ENCODE measurements at regions not wholly inside any gene's neighbourhood (a gene's known extent, or its start where the extent isn't known, plus 50 kb on each side); places are given as distances from the start of the nearest gene placed in this dataset.
"Not testable (repeated sequence)": the region's sequence is repeated elsewhere in the genome, so short reads cannot be mapped to it uniquely, and the experiment has no call there.

GRCh38 chr1:30132602-30133286, 590.6 kb downstream of the MATN1 start:
- no peak for DNase-seq (ENCODE audit: low read depth, low spot score)
- no peak overlapping the region for H3K4me3 ChIP-seq (ENCODE audit: low read length)
- H3K36me3 ChIP-seq (ENCODE audit: control insufficient read depth, insufficient read depth, low read length) = no peaks in the 10 kb centered on the region
- no peak overlapping the region for H3K27ac ChIP-seq (ENCODE audit: low read length)
- H3K9me3 ChIP-seq (ENCODE audit: control insufficient read depth, insufficient read depth, low read length) = no peaks in the 10 kb centered on the region
- no peaks in the 10 kb centered on the region for H3K27me3 ChIP-seq (ENCODE audit: control insufficient read depth, insufficient read depth, low read length)
- no peaks in the 10 kb centered on the region for H3K4me1 ChIP-seq (ENCODE audit: control insufficient read depth, insufficient read depth, low read length)
- no CpG with 5 or more reads among the region's 10 CpGs for WGBS (ENCODE audit: insufficient coverage, insufficient read length)

GRCh38 chr1:30130566-30130965, 592.8 kb downstream of the MATN1 start:
- not testable (repeated sequence) for H3K4me3 ChIP-seq (ENCODE audit: low read length); H3K27ac ChIP-seq (ENCODE audit: low read length); H3K9me3 ChIP-seq (ENCODE audit: control insufficient read depth, insufficient read depth, low read length); H3K27me3 ChIP-seq (ENCODE audit: control insufficient read depth, insufficient read depth, low read length); H3K36me3 ChIP-seq (ENCODE audit: control insufficient read depth, insufficient read depth, low read length); DNase-seq (ENCODE audit: low read depth, low spot score); H3K4me1 ChIP-seq (ENCODE audit: control insufficient read depth, insufficient read depth, low read length)
- WGBS (ENCODE audit: insufficient coverage, insufficient read length) = no CpG with 5 or more reads among the region's 2 CpGs

GRCh38 chr1:30130099-30130498, 593.3 kb downstream of the MATN1 start:
- no peak overlapping the region for H3K4me3 ChIP-seq (ENCODE audit: low read length)
- no peaks in the 10 kb centered on the region for H3K36me3 ChIP-seq (ENCODE audit: control insufficient read depth, insufficient read depth, low read length)
- H3K27ac ChIP-seq (ENCODE audit: low read length) = no peak overlapping the region
- no peak for DNase-seq (ENCODE audit: low read depth, low spot score)
- no peaks in the 10 kb centered on the region for H3K27me3 ChIP-seq (ENCODE audit: control insufficient read depth, insufficient read depth, low read length)
- no peaks in the 10 kb centered on the region for H3K9me3 ChIP-seq (ENCODE audit: control insufficient read depth, insufficient read depth, low read length)
- no CpG with 5 or more reads among the region's 4 CpGs for WGBS (ENCODE audit: insufficient coverage, insufficient read length)
- H3K4me1 ChIP-seq (ENCODE audit: control insufficient read depth, insufficient read depth, low read length) = no peaks in the 10 kb centered on the region

GRCh38 chr1:30129421-30130055, 593.8 kb downstream of the MATN1 start:
- Histone ChIP-seq H3K4me3 (ENCODE audit: low read length) (no peak overlapping the region), H3K9me3 (ENCODE audit: control insufficient read depth, insufficient read depth, low read length) (no peaks in the 10 kb centered on the region), H3K36me3 (ENCODE audit: control insufficient read depth, insufficient read depth, low read length) (no peaks in the 10 kb centered on the region), H3K27me3 (ENCODE audit: control insufficient read depth, insufficient read depth, low read length) (no peaks in the 10 kb centered on the region), H3K4me1 (ENCODE audit: control insufficient read depth, insufficient read depth, low read length) (no peaks in the 10 kb centered on the region), H3K27ac (ENCODE audit: low read length) (no peak overlapping the region)
- WGBS (ENCODE audit: insufficient coverage, insufficient read length) = no CpG with 5 or more reads among the region's 11 CpGs
- DNase-seq (ENCODE audit: low read depth, low spot score) = no peak

GRCh38 chr1:30129001-30129408, 594.4 kb downstream of the MATN1 start:
- no peaks in the 10 kb centered on the region for H3K27me3 ChIP-seq (ENCODE audit: control insufficient read depth, insufficient read depth, low read length)
- no peaks in the 10 kb centered on the region for H3K9me3 ChIP-seq (ENCODE audit: control insufficient read depth, insufficient read depth, low read length)
- no peaks in the 10 kb centered on the region for H3K36me3 ChIP-seq (ENCODE audit: control insufficient read depth, insufficient read depth, low read length)
- WGBS (ENCODE audit: insufficient coverage, insufficient read length) = no CpG with 5 or more reads among the region's 7 CpGs
- no peak for DNase-seq (ENCODE audit: low read depth, low spot score)
- no peak overlapping the region for H3K27ac ChIP-seq (ENCODE audit: low read length)
- H3K4me1 ChIP-seq (ENCODE audit: control insufficient read depth, insufficient read depth, low read length) = no peaks in the 10 kb centered on the region
- H3K4me3 ChIP-seq (ENCODE audit: low read length) = no peak overlapping the region

GRCh38 chr1:30126848-30127247, 596.5 kb downstream of the MATN1 start:
- Histone ChIP-seq H3K27ac (ENCODE audit: low read length) (no peak overlapping the region), H3K27me3 (ENCODE audit: control insufficient read depth, insufficient read depth, low read length) (no peaks in the 10 kb centered on the region), H3K4me3 (ENCODE audit: low read length) (no peak overlapping the region), H3K9me3 (ENCODE audit: control insufficient read depth, insufficient read depth, low read length) (no peaks in the 10 kb centered on the region), H3K4me1 (ENCODE audit: control insufficient read depth, insufficient read depth, low read length) (no peaks in the 10 kb centered on the region), H3K36me3 (ENCODE audit: control insufficient read depth, insufficient read depth, low read length) (no peaks in the 10 kb centered on the region)
- no CpG with 5 or more reads among the region's 2 CpGs for WGBS (ENCODE audit: insufficient coverage, insufficient read length)
- DNase-seq (ENCODE audit: low read depth, low spot score) = no peak

- no CpG with 5 or more reads among the region's 3 CpGs for WGBS (ENCODE audit: insufficient coverage, insufficient read length)
- no peak for DNase-seq (ENCODE audit: low read depth, low spot score)
- no peaks in the 10 kb centered on the region for H3K4me1 ChIP-seq (ENCODE audit: control insufficient read depth, insufficient read depth, low read length)
- no peaks in the 10 kb centered on the region for H3K36me3 ChIP-seq (ENCODE audit: control insufficient read depth, insufficient read depth, low read length)
- no peak overlapping the region for H3K27ac ChIP-seq (ENCODE audit: low read length)
- H3K27me3 ChIP-seq (ENCODE audit: control insufficient read depth, insufficient read depth, low read length) = no peaks in the 10 kb centered on the region
- no peak overlapping the region for H3K4me3 ChIP-seq (ENCODE audit: low read length)
- no peaks in the 10 kb centered on the region for H3K9me3 ChIP-seq (ENCODE audit: control insufficient read depth, insufficient read depth, low read length)
Observed at GRCh38 chr1:30125821-30126170, 597.6 kb downstream of the MATN1 start.

- Histone ChIP-seq H3K4me3 (ENCODE audit: low read length) (no peak overlapping the region), H3K4me1 (ENCODE audit: control insufficient read depth, insufficient read depth, low read length) (no peaks in the 10 kb centered on the region), H3K36me3 (ENCODE audit: control insufficient read depth, insufficient read depth, low read length) (no peaks in the 10 kb centered on the region), H3K27me3 (ENCODE audit: control insufficient read depth, insufficient read depth, low read length) (no peaks in the 10 kb centered on the region), H3K9me3 (ENCODE audit: control insufficient read depth, insufficient read depth, low read length) (no peaks in the 10 kb centered on the region), H3K27ac (ENCODE audit: low read length) (no peak overlapping the region)
- no peak for DNase-seq (ENCODE audit: low read depth, low spot score)
- no CpG with 5 or more reads among the region's 8 CpGs for WGBS (ENCODE audit: insufficient coverage, insufficient read length)
Observed at GRCh38 chr1:30125021-30125820, 598.2 kb downstream of the MATN1 start.

- no CpG with 5 or more reads among the region's 4 CpGs for WGBS (ENCODE audit: insufficient coverage, insufficient read length)
- H3K27me3 ChIP-seq (ENCODE audit: control insufficient read depth, insufficient read depth, low read length) = no peaks in the 10 kb centered on the region
- no peak overlapping the region for H3K4me3 ChIP-seq (ENCODE audit: low read length)
- H3K36me3 ChIP-seq (ENCODE audit: control insufficient read depth, insufficient read depth, low read length) = no peaks in the 10 kb centered on the region
- DNase-seq (ENCODE audit: low read depth, low spot score) = no peak
- H3K9me3 ChIP-seq (ENCODE audit: control insufficient read depth, insufficient read depth, low read length) = no peaks in the 10 kb centered on the region
- H3K27ac ChIP-seq (ENCODE audit: low read length) = no peak overlapping the region
- no peaks in the 10 kb centered on the region for H3K4me1 ChIP-seq (ENCODE audit: control insufficient read depth, insufficient read depth, low read length)
Observed at GRCh38 chr1:30123896-30124295, 599.5 kb downstream of the MATN1 start.

GRCh38 chr1:30123036-30123435, 600.3 kb downstream of the MATN1 start:
- no peak overlapping the region for H3K27ac ChIP-seq (ENCODE audit: low read length)

More at GRCh38 chr1:30123036-30123435, 600.3 kb downstream of the MATN1 start:
- no peak for DNase-seq (ENCODE audit: low read depth, low spot score)
- H3K9me3 ChIP-seq (ENCODE audit: control insufficient read depth, insufficient read depth, low read length) = no peaks in the 10 kb centered on the region
- H3K27me3 ChIP-seq (ENCODE audit: control insufficient read depth, insufficient read depth, low read length) = no peaks in the 10 kb centered on the region
- no peaks in the 10 kb centered on the region for H3K4me1 ChIP-seq (ENCODE audit: control insufficient read depth, insufficient read depth, low read length)
- H3K4me3 ChIP-seq (ENCODE audit: low read length) = no peak overlapping the region
- H3K36me3 ChIP-seq (ENCODE audit: control insufficient read depth, insufficient read depth, low read length) = no peaks in the 10 kb centered on the region
